Natural killer cell treated with Interleukin-12 subunit alpha and Interleukin-12 subunit beta and Interleukin-15 and Interleukin-18, amount 100 ng/mL, for 72 hours (primary cell): ENCODE measurements at regions not wholly inside any gene's neighbourhood (a gene's known extent, or its start where the extent isn't known, plus 50 kb on each side); places are given as distances from the start of the nearest gene placed in this dataset.
"Not testable (repeated sequence)": the region's sequence is repeated elsewhere in the genome, so short reads cannot be mapped to it uniquely, and the experiment has no call there.

ENCODE experiments used
- ATAC-seq, 2 donors: fragments of 150-1000 bp; cut with Tn5 transposase in 1 of 2; sonication (Bioruptor Pico), chemical (Tn5 transposase) in 1 of 2; 2 replicates each; pipeline ENCODE4 v1.10.0; 2021
- DNase-seq: peaks from one replicate; pipeline ENCODE4 v3.0.0; 2022; ENCODE audit warnings: low spot score
- H3K27ac Mint-ChIP-seq, 2 donors: 1 replicate in 1 of 2; 2 replicates in 1 of 2; pipeline ENCODE4 v1.8.0; 2022; ENCODE audit warnings: mixed read lengths in 2 of 2, mild to moderate bottlenecking in 1 of 2, moderate library complexity in 1 of 2
- H3K27me3 Mint-ChIP-seq, 2 donors: 1 replicate in 1 of 2; 2 replicates in 1 of 2; pipeline ENCODE4 v1.8.0; 2022; ENCODE audit warnings: mixed read lengths in 2 of 2
- H3K36me3 Mint-ChIP-seq: one replicate; pipeline ENCODE4 v1.8.0; 2022; ENCODE audit warnings: mixed read lengths
- H3K4me1 Mint-ChIP-seq, 2 donors: 1 replicate in 1 of 2; 2 replicates in 1 of 2; pipeline ENCODE4 v1.8.0; 2022; ENCODE audit warnings: low read depth in 2 of 2, mixed read lengths in 2 of 2, mild to moderate bottlenecking in 1 of 2
- H3K4me3 Mint-ChIP-seq: one replicate; pipeline ENCODE4 v1.8.0; 2022; ENCODE audit warnings: mixed read lengths
- H3K9me3 Mint-ChIP-seq: 2 replicates; pipeline ENCODE4 v1.8.0; 2022; ENCODE audit warnings: mixed read lengths

GRCh38 chr20:22529150-22530019 lies 55.0 kb downstream of the FOXA2 start:
- Mint-ChIP-seq H3K27me3 (no peaks in the 10 kb centered on the region), H3K4me3 (no peak overlapping the region), H3K27ac (no peak overlapping the region), H3K36me3 (no peaks in the 10 kb centered on the region), H3K9me3 (no peaks in the 10 kb centered on the region), H3K4me1 (no peaks in the 10 kb centered on the region)
- no peak for DNase-seq
- no peak for ATAC-seq

- Mint-ChIP-seq H3K27me3 (no peaks in the 10 kb centered on the region), H3K9me3 (no peaks in the 10 kb centered on the region), H3K4me3 (no peak overlapping the region), H3K36me3 (no peaks in the 10 kb centered on the region), H3K27ac (no peak overlapping the region), H3K4me1 (no peaks in the 10 kb centered on the region)
- DNase-seq (no peak), ATAC-seq (no peak)
Measured at GRCh38 chr20:22526512-22527012, 57.8 kb downstream of the FOXA2 start.

- H3K27ac Mint-ChIP-seq: no peak overlapping the region
- H3K4me1 Mint-ChIP-seq: no peaks in the 10 kb centered on the region
- H3K9me3 Mint-ChIP-seq: no peaks in the 10 kb centered on the region
- DNase-seq (no peak), ATAC-seq (no peak)
- H3K4me3 Mint-ChIP-seq: no peak overlapping the region
- no peaks in the 10 kb centered on the region for H3K36me3 Mint-ChIP-seq
- no peaks in the 10 kb centered on the region for H3K27me3 Mint-ChIP-seq
Measured at GRCh38 chr20:22525821-22526220, 58.6 kb downstream of the FOXA2 start.

- H3K9me3 Mint-ChIP-seq: no peaks in the 10 kb centered on the region
- no peaks in the 10 kb centered on the region for H3K27me3 Mint-ChIP-seq
- ATAC-seq: no peak
- no peaks in the 10 kb centered on the region for H3K36me3 Mint-ChIP-seq
- no peaks in the 10 kb centered on the region for H3K4me1 Mint-ChIP-seq
- H3K27ac Mint-ChIP-seq: no peak overlapping the region
- no peak for DNase-seq
- no peak overlapping the region for H3K4me3 Mint-ChIP-seq
Measured at GRCh38 chr20:22525069-22525820, 59.1 kb downstream of the FOXA2 start.

GRCh38 chr20:22524393-22525015 lies 59.9 kb downstream of the FOXA2 start:
- H3K9me3 Mint-ChIP-seq: no peaks in the 10 kb centered on the region
- H3K27ac Mint-ChIP-seq: no peak overlapping the region
- H3K27me3 Mint-ChIP-seq: no peaks in the 10 kb centered on the region
- H3K36me3 Mint-ChIP-seq: no peaks in the 10 kb centered on the region
- H3K4me3 Mint-ChIP-seq: no peak overlapping the region
- H3K4me1 Mint-ChIP-seq: no peaks in the 10 kb centered on the region
- no peak for DNase-seq
- no peak for ATAC-seq

- Mint-ChIP-seq H3K27me3 (no peaks in the 10 kb centered on the region), H3K36me3 (no peaks in the 10 kb centered on the region), H3K4me1 (no peaks in the 10 kb centered on the region), H3K9me3 (no peaks in the 10 kb centered on the region), H3K27ac (no peak overlapping the region), H3K4me3 (no peak overlapping the region)
- no peak for ATAC-seq
- DNase-seq: no peak
Measured at GRCh38 chr20:22523499-22524392, 60.6 kb downstream of the FOXA2 start.

- DNase-seq: no peak
- H3K4me1 Mint-ChIP-seq: no peaks in the 10 kb centered on the region
- no peak overlapping the region for H3K27ac Mint-ChIP-seq
- H3K4me3 Mint-ChIP-seq: no peak overlapping the region
- ATAC-seq: no peak
- H3K36me3 Mint-ChIP-seq: no peaks in the 10 kb centered on the region
- H3K27me3 Mint-ChIP-seq: peaks cover 0 to 3% of the 10 kb centered on the region in 2 donors
- peaks cover 5% of the 10 kb centered on the region for H3K9me3 Mint-ChIP-seq
Measured at GRCh38 chr20:22523128-22523498, 61.3 kb downstream of the FOXA2 start.

GRCh38 chr20:22522701-22523100 lies 61.7 kb downstream of the FOXA2 start:
- no peak overlapping the region for H3K27ac Mint-ChIP-seq
- ATAC-seq (no peak), DNase-seq (no peak)
- H3K4me3 Mint-ChIP-seq: no peak overlapping the region
- H3K4me1 Mint-ChIP-seq: no peaks in the 10 kb centered on the region
- no peaks in the 10 kb centered on the region for H3K36me3 Mint-ChIP-seq
- peaks cover 5% of the 10 kb centered on the region for H3K9me3 Mint-ChIP-seq
- peaks cover 0 to 3% of the 10 kb centered on the region in 2 donors for H3K27me3 Mint-ChIP-seq

GRCh38 chr20:22521940-22522339 lies 62.4 kb downstream of the FOXA2 start:
- not testable (repeated sequence) for H3K27ac Mint-ChIP-seq, ATAC-seq, H3K27me3 Mint-ChIP-seq, H3K36me3 Mint-ChIP-seq, H3K4me3 Mint-ChIP-seq, DNase-seq, H3K4me1 Mint-ChIP-seq, H3K9me3 Mint-ChIP-seq

GRCh38 chr20:22520381-22520780 lies 64.0 kb downstream of the FOXA2 start:
- H3K36me3 Mint-ChIP-seq: no peaks in the 10 kb centered on the region
- peaks cover 0 to 3% of the 10 kb centered on the region in 2 donors for H3K27me3 Mint-ChIP-seq
- H3K27ac Mint-ChIP-seq: no peak overlapping the region
- no peaks in the 10 kb centered on the region for H3K4me1 Mint-ChIP-seq
- H3K9me3 Mint-ChIP-seq: peaks cover 5% of the 10 kb centered on the region
- H3K4me3 Mint-ChIP-seq: no peak overlapping the region
- no peak for DNase-seq
- no peak for ATAC-seq

- ATAC-seq: no peak
- Mint-ChIP-seq H3K4me1 (no peaks in the 10 kb centered on the region), H3K9me3 (peaks cover 5% of the 10 kb centered on the region), H3K36me3 (no peaks in the 10 kb centered on the region), H3K4me3 (no peak overlapping the region), H3K27ac (no peak overlapping the region), H3K27me3 (peaks cover 0 to 6% of the 10 kb centered on the region in 2 donors)
- no peak for DNase-seq
Measured at GRCh38 chr20:22515264-22515663, 69.1 kb downstream of the FOXA2 start.

- peaks cover 0 to 4% of the 10 kb centered on the region in 2 donors for H3K4me1 Mint-ChIP-seq
- ATAC-seq (no peak), DNase-seq (no peak)
- no peak overlapping the region for H3K4me3 Mint-ChIP-seq
- H3K36me3 Mint-ChIP-seq: no peaks in the 10 kb centered on the region
- peaks cover 0 to 9% of the 10 kb centered on the region in 2 donors for H3K27me3 Mint-ChIP-seq
- H3K27ac Mint-ChIP-seq: no peak overlapping the region
- peaks cover 4% of the 10 kb centered on the region for H3K9me3 Mint-ChIP-seq
Measured at GRCh38 chr20:22513574-22513973, 70.8 kb downstream of the FOXA2 start.

- no peak overlapping the region for H3K27ac Mint-ChIP-seq
- no peak overlapping the region for H3K4me3 Mint-ChIP-seq
- H3K36me3 Mint-ChIP-seq: no peaks in the 10 kb centered on the region
- ATAC-seq (no peak), DNase-seq (no peak)
- H3K27me3 Mint-ChIP-seq: peaks cover 0 to 7% of the 10 kb centered on the region in 2 donors
- peaks cover 0 to 4% of the 10 kb centered on the region in 2 donors for H3K4me1 Mint-ChIP-seq
- no peaks in the 10 kb centered on the region for H3K9me3 Mint-ChIP-seq
Measured at GRCh38 chr20:22512911-22513489, 71.4 kb downstream of the FOXA2 start.
